ENCODE measurements at regions not wholly inside any gene's neighbourhood (a gene's known extent, or its start where the extent isn't known, plus 50 kb on each side); places are given as distances from the start of the nearest gene placed in this dataset.

DNA sequence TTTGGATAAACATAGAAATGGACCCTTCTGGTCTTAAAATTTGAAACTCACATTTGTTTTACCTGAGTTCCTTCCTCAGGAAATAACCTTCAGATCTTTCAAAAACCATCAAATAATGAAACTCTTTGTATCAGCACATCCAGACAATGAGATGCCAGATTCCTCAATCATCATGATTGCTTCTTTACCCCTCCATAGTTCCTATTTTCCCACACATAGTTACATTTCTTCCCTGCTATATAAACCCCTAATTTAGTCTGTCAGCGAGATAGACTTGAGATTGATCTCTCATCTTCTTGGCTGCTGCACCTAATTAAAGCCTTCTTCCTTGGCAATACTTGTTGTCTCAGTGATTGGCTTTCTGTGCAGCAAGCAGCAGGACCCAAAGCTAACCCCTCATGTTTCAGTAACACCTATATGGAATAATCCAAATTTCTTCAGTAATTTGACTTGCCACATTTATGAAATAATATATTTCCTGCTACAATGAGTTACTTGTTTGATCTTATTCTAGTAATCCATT, 83.9 kb upstream of the BANK1 start:
- Histone ChIP-seq H3K27me3 (no peaks in the 10 kb centered on the region), H3K9me3 (replicated peaks in 1 of 3) (no peaks in the 10 kb centered on the region), H3K4me1 (replicated peaks in 1 of 2) (no peaks in the 10 kb centered on the region), H3K4me3 (no peak overlapping the region), H3K36me3 (replicated peaks in 1 of 2) (no peaks in the 10 kb centered on the region), H3K27ac (no peak overlapping the region)
- intact Hi-C loops (cut with DNase I) = no loop called here
- no peak for DNase-seq
- WGBS, 4 donors = 78 to 88% (median 85%) methylated on average over 1 of the region's 1 CpG
- TF ChIP-seq, protein P1, sequence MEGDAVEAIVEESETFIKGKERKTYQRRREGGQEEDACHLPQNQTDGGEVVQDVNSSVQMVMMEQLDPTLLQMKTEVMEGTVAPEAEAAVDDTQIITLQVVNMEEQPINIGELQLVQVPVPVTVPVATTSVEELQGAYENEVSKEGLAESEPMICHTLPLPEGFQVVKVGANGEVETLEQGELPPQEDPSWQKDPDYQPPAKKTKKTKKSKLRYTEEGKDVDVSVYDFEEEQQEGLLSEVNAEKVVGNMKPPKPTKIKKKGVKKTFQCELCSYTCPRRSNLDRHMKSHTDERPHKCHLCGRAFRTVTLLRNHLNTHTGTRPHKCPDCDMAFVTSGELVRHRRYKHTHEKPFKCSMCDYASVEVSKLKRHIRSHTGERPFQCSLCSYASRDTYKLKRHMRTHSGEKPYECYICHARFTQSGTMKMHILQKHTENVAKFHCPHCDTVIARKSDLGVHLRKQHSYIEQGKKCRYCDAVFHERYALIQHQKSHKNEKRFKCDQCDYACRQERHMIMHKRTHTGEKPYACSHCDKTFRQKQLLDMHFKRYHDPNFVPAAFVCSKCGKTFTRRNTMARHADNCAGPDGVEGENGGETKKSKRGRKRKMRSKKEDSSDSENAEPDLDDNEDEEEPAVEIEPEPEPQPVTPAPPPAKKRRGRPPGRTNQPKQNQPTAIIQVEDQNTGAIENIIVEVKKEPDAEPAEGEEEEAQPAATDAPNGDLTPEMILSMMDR (IDR thresholded peaks at IDR 0.05) = no peak
- TF ChIP-seq POLR2A (IDR thresholded peaks at IDR 0.05) = no peak

DNA sequence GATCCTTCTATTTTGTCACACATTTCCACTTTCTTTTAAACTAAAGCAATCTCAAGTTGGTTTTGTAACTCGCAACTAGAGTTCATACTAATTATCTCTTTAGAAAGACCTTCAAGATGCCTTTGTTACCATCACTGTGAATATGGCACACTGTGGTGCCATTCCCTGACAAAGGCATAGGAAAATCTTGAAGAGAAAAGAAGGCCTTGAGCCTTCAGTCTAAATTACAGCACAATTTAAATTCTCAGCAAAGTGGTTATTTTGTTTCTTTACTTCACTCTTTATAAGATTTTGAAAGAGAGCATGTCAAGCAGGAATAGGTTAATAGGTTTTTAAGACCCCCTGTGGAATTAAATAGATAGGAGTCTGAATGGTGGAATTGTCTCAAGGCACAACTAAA, 89.0 kb upstream of the BANK1 start:
- H3K4me3 ChIP-seq = no peak overlapping the region
- no peaks in the 10 kb centered on the region for H3K4me1 ChIP-seq (replicated peaks in 1 of 2)
- no peaks in the 10 kb centered on the region for H3K9me3 ChIP-seq (replicated peaks in 1 of 3)
- TF ChIP-seq POLR2A (IDR thresholded peaks at IDR 0.05) = no peak
- TF ChIP-seq, protein P1 (IDR thresholded peaks at IDR 0.05) = no peak
- no peaks in the 10 kb centered on the region for H3K27me3 ChIP-seq
- DNase-seq = no peak
- no peaks in the 10 kb centered on the region for H3K36me3 ChIP-seq (replicated peaks in 1 of 2)
- intact Hi-C loops (cut with DNase I) = no loop called here
- 89 to 98% (median 90%) methylated on average over 1 of the region's 1 CpG for WGBS, 4 donors
- H3K27ac ChIP-seq = no peak overlapping the region

DNA sequence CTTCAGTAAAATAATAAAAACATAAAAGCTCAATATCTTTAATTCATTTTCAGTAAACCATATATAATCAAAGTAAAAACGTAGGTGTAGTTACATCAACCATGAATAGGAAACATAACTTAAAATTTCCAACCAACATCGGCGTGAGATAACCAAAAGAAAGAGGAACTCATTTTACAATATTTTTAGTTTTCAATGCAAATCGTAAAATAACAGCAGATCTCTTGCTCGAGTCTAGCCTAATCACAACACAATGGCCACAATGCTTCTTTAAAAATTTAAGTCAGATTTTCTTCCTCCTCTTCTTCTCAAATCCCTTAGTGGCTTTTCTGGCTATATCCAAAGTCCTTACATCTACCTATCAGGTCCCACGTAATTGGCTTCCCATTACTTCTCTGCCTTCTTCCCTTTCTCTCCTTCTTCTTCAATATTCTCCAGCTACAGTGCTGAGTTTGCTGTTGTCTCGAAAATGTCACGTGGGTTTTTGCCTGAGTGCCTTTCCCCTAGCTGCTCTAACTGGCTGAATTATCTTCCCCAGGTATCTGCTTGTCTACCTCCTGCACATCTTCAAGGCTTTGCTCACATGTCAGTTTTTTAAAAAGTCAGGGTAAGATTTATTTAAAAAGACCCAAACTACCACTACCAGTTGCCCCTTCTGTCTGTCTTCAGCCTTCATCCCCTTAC, 90.9 kb upstream of the BANK1 start:
- no peaks in the 10 kb centered on the region for H3K36me3 ChIP-seq (replicated peaks in 1 of 2)
- H3K9me3 ChIP-seq (replicated peaks in 1 of 3) = no peaks in the 10 kb centered on the region
- TF ChIP-seq, protein P1 (IDR thresholded peaks at IDR 0.05) = no peak
- TF ChIP-seq POLR2A (IDR thresholded peaks at IDR 0.05) = no peak
- WGBS, 4 donors = 67 to 81% (median 70%) methylated on average over 8 of the region's 8 CpGs
- intact Hi-C loops (cut with DNase I) = no loop called here
- H3K27ac ChIP-seq = no peak overlapping the region
- no peak for DNase-seq
- no peaks in the 10 kb centered on the region for H3K4me1 ChIP-seq (replicated peaks in 1 of 2)
- H3K27me3 ChIP-seq = no peaks in the 10 kb centered on the region
- H3K4me3 ChIP-seq = no peak overlapping the region

DNA sequence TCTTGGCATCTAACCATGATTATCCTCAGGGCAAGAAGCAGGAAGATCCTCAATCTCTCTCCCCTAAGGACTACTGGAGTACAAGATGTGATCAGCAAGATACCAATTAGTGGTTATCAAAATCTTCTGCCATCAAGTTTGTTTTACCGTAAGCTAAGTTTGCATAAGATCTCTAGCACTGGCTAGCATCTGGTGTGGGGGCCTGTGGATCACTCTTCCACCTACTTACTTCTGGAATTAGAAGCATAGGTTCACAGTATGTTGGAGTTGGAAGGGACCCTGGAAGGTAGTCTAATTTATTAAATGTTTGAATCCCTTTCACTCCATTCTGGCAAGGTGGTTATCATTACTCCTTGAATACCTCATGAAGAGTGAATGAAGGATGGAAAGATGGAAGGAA, 93.3 kb upstream of the BANK1 start:
- intact Hi-C loops (cut with DNase I) = no loop called here
- no peak for TF ChIP-seq POLR2A (IDR thresholded peaks at IDR 0.05)
- WGBS, 4 donors = 92 to 100% (median 98%) methylated on average over 1 of the region's 1 CpG

More for the DNA sequence above, 93.3 kb upstream of the BANK1 start:
- Histone ChIP-seq H3K4me3 (no peak overlapping the region), H3K36me3 (replicated peaks in 1 of 2) (no peaks in the 10 kb centered on the region), H3K9me3 (replicated peaks in 1 of 3) (no peaks in the 10 kb centered on the region), H3K27me3 (no peaks in the 10 kb centered on the region), H3K27ac (no peak overlapping the region), H3K4me1 (replicated peaks in 1 of 2) (no peaks in the 10 kb centered on the region)
- no peak for DNase-seq

All from adrenal gland (tissue), 9 donors.